M059J (cell line): ENCODE measurements at regions not wholly inside any gene's neighbourhood (a gene's known extent, or its start where the extent isn't known, plus 50 kb on each side); places are given as distances from the start of the nearest gene placed in this dataset.
"Not testable (repeated sequence)": the region's sequence is repeated elsewhere in the genome, so short reads cannot be mapped to it uniquely, and the experiment has no call there.

ENCODE experiments used
- DNase-seq: peaks from one replicate; pipeline ENCODE4 v3.0.0-alpha.2; 2012; ENCODE audit warnings: low read depth

DNA sequence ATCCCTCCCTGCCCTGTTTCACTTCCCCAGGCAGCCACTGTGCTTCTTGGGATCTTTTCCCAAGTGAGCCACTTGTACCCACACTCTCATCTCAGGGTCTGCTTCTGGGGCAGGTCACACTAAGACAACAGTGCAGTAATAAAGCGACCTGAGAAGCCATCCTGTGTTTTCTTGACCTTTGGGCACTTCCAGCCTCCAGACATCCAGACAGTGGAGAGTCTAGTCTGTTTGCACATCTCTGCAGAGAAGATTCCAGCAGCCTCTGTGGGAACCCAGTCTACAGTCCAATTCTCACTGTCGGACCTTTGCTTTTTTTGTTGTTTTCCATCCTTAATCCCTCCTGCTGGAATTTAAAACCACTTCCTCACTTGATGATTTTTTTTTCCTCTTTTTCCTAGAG, 50.3 kb upstream of the ATP6AP2 start:
- DNase-seq = no peak

DNA sequence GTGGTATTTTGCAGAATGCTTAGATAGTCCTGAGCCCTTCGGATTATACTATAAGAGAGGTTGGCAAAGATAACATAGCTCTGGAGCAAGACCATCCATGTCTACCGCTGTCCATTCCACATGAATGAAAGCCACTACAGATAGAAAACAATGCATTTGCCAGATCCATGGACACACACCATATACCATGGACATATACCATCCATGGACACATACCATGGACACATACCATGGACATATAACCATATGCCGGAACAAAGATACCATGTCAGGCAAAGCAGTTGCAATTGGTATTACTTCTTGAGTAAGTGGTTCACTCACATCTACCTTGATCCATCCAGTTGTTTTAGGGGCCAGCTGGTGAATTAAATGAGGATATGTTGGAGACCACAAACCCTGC, 53.2 kb upstream of the ATP6AP2 start:
- DNase-seq = no peak

DNA sequence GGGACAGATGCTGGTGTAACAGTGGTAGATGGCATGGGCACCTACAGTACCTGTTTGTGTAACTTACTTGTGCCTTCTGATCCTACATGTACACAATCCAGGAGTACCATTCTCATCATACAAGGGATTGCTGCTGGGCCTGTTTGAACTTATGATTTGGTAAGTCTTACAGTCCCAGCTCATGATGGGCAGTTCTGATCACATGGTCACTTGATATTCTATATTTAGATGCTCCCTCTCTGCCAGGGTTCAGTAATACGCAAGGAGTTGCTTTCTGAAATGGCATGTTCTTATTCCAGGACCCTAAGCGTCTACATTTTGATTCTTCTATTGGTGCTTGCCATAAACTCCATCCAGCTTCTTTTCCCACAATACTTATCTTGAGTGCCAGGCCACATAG, 54.4 kb upstream of the ATP6AP2 start:
- no peak for DNase-seq

DNA sequence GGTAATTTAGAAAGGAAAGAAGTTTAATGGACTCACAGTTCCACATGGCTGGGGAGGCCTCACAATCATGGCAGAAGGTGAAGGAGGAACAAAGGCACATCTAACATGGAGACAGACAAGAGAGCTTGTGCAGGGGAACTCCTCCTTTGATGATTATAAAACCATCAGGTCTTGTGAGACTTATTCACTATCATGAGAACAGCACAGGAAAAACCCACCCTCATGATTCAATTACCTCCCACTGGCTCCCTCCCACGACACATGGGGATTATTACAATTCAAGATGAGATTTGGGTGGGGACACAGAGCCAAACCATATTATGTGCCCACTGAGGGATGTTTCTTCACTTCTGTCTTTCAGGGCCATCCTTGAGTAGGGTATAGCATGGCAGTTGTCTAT, 54.9 kb upstream of the ATP6AP2 start:
- not testable (repeated sequence) for DNase-seq

DNA sequence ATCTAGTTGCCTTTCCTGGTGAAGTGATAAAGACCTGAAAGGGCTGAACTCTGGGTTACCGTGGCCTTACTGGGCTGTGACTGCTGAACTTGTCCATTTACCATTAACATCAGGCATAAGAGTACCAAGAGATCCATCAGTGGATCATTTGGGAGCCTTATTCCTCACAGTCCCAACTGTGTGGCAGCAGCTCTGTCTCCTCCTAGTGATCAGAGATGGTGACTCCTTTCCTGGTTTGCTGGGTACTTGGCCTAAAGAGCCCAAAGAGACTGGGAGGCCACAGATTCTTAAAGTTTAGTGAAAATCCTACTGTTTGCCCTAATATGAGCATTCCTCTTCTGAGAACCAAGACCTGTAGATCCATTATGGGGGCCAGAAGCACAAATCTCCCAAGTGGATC, 56.3 kb upstream of the ATP6AP2 start:
- no peak for DNase-seq

DNA sequence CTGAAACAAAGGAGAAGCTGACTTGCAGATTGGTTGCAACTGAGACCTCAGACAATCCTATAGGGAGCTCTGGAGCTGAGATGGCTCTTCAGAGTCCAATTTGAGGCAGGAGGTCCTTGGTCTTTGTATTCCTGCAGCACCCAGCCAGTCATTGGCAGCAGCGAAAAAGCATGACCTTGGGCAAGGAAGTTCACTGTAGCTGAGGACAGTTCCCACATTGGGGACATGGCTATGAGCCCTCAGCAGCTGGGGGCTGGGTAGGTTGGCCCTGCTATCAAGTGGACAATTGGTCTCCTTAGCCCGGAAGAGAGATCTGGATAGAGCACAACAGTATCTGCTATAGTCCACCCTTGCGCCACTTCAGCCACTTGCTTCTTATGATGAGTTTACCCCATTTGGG, 56.9 kb upstream of the ATP6AP2 start:
- DNase-seq = no peak

DNA sequence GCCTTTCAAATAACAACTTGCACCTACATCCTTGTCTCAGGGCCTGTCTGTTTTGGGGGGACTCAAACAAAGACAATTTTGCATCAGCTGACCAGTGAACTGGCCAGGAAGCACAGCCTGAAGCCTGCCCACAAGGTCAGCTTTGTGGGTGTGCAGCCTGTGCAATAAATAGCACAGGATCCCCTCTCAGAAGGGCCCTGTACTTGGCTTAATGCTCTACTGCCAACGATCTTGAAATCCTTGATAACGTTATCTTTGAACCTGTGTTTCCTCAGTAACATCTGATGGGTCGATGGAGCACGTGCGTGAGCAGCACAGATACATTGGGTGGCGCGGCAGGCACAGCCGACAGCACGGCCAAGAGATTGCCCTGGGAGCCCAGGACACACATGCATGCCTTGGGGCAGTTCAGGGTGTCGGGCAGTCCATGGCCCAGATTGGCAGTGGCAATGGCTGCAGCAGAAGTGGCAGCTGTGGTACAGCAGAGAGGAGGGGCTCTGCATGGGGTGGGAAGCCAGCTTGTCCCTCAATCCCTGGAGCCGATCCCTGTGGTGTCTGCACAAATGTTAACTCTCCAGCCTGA, 58.8 kb upstream of the ATP6AP2 start:
- no peak for DNase-seq

DNA sequence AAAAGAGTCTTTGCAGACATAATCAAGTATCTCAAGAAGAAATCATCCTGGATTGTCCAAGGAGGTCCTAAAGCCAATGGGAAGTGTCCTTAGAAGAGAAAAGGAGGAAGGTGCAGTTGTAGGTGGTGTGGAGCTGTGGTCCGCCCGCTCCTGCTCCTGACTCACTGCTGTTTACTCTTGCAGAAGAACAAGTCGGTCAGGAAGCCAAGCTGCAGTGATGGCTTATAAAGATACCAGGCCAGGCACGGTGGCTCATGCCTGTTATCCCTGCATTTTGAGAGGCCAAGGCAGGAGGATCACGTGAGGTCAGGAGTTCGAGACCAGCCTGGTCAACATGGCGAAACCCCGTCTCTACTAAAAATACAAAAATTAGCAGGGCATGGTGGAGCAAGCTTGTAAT, 66.4 kb upstream of the ATP6AP2 start:
- peak; percentile 31 for DNase-seq

DNA sequence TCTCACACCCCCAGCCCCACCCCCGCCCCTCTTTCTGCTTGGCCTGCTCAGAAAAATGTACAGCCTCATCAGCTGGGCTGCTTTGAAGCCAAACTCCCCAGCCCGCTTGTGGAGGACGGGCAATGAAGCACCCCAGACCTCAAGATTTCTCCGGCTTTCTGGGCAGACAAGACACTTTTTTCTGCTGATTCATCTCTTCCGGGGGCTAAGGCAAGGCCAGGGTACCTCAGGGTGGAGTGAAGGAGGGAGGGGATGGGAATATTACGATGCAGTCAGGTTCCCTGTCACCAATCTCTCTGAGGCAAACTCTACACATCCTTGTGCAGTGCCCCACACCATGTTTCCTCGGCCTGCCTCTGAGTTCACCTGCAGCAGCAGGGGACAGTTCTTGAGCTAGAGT, 66.9 kb upstream of the ATP6AP2 start:
- DNase-seq = no peak

DNA sequence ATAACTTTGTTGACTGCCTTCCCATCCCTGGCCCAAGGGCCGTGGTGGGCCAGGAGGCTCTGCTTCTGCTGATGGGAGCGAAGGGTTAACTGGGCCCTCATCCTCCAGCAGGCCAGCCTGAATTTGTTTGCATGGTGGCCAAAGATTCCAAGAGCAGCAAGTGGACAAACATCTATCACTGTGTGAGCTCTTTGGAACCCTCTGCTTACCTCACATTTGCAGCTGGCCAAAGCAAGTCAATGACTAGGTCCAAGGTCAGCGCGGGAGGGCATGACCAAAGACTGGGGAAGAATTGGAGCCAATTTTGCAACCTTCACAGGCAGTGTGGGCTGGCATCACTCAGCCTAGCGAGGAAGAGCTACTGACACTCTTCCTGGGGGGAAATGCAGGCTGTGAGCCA, 67.8 kb upstream of the ATP6AP2 start:
- DNase-seq = no peak

DNA sequence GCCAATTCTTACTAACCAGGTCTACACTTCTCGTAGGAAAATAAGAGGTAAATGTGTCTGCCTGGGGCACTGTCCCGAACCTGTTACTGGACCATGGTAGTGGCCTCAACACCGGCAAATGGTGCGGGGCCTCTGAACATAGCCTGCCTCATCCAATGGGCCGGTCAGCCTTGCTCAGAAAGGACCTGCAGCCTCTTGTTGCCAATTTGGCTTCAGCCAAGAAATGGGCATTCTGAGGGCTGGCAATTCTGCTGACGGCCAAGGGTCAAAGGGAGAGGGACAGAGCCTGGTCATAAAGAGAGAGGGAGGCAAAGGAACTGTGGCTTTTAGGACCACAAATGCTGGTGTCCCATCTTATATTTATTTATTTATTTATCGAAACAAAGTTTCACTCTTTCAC, 69.5 kb upstream of the ATP6AP2 start:
- DNase-seq = no peak

DNA sequence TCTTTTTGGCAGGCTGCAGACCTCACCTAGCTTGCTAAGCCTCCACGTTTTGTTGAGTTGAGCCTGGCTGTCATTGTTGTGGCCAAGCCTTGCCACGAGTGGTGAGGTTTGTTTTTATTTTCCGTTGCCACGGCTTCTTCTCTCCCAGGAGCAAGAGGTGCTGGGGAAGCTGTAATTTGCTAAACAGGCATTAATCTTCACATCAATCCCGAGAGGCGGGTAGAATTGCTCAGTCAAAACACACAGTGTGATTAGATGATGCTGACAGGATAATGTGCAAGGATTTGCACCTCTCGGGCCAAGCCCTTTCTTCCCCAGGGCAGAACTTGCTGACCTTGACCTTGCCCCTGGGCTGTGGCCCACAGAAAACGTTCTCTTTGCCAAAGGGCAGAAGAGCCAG, 72.2 kb upstream of the ATP6AP2 start:
- peak; percentile 47 for DNase-seq

DNA sequence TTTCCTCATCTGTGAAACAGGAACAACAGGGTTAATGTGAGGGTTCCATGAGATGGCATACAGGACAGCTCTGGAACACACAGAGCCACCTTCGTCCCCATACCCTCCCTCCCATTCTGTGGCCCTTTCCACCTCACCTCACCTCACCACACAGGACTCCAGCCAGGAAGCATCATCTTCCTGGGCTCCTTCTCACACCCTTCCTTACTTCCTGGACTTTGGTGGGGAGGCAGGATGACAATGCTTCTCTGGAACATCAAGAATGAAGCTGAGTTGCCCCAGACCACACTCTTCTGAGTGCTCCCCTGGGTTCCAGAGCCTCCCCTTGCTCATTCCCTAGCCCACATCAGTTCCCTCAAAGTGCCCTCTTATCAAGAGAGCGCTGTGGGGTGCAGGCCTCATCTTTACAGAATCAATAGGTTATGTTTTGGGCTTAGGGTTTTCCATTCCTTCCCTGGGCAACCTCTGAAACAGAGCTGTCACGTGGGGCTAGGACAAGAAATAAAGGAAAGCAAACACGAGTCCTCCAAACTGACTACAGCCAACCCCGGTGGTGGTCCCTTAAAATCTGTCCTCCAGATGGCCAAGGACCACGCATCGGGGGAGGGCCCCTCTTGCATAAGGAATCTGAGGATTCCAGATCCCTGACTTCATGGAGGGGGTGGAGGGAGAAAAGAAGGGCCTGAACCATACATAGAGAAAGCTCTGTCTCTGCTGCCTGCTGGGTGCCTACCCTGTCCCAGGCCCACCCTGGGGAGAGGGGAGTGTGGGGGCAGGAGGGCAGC, 74.4 kb upstream of the ATP6AP2 start:
- peak; percentile 26 for DNase-seq

DNA sequence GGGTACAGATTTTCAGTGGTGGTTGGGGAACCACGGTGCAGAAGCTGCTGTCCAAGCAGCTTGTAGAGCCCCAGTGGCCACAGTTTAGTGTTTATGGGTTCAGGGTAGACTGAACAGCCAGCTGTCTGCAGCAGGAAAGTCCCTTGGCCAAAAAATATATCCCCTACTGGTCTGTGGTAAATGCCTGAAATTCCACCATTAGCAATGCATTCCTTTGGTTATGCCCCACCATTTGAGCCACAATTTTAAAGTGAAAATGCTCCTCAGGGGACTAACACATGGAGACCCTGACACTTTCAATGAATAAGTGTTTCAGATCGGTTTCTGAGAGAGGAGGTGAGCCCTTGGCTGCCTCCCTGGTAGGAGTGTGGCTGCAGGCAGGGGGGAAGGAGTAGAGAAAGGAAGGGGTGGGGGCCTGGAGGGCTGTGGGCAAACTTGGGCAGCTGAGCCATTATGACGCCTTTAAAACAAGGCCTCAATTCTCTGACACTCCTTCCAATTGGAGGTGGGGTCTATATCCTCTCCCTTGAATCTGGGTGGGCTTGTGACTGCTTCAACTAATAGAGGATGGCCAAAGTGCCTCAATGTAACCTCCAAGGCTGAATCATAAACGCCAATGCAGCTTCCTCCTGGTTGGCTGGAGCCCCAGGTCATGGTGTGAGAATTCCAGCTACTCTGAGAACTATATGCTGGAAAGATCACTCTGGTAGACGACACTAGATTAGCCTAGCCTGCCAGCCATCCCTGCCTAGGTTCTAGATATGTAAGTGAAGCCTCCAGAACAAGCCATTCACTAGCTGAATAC, 75.8 kb upstream of the ATP6AP2 start:
- DNase-seq = peak; percentile 88

DNA sequence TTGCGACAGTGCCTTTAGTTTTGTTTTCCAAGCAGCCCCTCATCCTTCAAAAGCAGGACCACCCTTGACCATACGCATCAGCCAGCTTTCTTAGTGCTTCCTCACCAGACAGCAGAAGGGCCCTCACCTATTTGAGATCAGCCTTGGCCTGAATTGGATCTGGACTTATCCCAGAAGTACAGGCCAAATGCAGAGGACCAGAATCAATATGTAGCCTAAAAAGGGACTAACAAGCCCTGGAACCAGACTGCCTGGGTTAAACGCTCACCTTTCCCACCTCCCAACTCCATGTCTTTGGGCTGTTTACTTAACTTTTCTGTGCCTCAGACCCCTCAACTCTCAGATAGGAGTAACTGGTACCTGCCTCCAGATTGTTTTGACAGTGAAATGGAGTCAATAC, 77.7 kb upstream of the ATP6AP2 start:
- DNase-seq = no peak

DNA sequence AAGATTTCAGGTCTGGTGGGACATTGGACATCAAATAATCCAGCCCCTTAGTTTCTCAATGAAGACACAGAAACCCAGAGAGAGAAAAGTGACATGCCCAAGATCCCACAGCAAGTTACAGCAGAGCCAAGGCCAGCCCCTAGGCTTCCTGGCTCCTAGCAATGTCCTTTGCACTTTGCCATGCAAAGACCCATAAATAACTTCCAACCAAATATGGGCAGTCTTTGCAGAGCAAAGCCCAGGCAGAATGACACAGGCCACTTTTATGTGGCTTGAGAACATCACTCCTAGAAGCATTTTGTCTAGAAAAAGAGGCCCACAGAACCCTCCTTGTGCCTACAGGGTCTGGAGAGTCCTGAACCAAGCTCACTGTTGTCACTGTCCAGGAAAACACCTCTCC, 78.1 kb upstream of the ATP6AP2 start:
- no peak for DNase-seq

DNA sequence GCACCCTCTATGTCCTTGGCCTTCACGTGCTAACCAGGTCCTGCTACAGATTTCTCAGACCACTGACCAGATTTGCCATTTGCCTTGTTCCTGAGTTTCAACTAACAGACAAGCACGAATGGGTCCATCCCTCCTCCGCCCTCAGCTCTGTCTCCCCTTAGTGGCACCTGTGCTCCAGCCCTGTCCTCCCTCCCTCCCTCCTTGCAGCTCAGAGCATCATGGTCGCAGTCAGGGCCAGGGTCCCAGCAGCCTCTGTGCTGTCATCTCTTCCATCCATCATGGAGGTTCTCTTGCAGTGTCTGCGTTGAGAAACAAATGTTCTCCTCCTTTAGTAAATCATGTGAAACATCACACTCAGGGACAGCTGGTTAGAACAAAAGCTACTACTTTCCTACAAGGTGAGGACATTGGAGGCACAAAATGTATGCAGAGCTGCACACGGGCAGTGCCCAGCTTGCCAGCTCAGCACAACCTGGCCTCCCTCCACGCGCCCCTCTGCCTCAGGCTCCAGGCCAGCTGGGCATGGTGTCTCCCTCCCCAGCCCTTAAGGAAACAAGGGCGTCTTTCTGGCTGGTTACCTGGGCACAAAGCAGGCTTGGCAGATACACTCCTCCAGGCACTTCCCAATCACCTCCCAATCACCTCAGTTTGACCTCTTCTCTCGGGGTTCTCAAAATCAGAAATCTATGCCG, 79.5 kb upstream of the ATP6AP2 start:
- no peak for DNase-seq

DNA sequence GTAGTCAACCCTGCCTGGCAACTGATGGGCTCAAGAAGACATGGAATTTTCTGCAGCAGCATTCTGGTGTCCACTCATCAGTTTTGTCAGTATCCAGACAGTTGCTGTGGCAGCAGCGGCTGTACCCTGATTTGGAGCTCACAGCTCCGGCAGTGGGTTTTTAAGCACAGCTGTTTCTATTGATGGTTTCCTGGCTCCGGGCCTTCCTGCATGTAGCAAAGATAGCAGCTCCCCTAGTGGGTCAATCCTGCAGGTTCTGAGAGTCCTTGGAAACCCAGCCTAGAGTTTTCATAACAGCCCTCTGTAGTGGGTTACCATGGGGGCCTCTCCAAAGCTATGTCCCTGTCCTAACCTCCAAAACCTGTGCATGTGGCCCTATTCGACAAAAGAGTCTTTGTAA, 84.0 kb upstream of the ATP6AP2 start:
- no peak for DNase-seq

DNA sequence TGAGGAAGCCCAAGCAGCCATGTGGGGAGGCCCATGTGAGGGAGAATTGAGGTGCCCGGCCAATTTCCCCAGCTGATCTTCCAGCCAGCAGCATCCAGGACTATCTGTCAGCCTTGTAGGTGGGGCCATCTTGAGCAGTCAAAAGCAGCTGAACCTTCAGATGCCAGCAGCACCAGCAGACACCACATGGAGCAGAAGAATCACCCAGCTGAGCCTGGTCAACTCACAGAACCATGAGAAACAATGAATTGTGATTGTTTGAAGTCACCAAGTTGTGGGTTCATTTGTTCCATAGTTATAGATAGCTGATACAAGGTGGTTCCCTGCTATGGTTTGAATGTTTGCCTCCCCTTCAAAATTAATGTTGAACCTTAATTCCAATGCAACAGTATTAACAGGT, 85.1 kb upstream of the ATP6AP2 start:
- DNase-seq = no peak

DNA sequence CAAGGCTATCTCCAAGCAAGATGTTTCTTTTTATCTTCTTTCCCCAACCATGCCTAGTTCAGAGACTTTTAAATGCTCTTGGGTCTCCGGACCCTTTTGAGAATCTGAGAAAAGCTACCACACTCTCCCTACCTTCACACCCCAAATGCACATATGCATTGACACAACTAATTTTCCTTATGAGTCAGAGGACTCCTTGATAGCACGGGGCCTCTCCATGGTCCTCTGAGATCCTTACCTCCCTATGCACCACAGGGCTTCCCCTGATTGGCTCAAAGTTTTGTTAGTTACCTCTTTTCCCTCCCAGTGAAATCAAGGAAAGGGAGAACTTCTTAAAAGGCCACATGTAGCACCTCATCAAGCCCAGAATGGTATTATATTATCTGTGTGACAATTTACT, 86.8 kb upstream of the ATP6AP2 start:
- no peak for DNase-seq

DNA sequence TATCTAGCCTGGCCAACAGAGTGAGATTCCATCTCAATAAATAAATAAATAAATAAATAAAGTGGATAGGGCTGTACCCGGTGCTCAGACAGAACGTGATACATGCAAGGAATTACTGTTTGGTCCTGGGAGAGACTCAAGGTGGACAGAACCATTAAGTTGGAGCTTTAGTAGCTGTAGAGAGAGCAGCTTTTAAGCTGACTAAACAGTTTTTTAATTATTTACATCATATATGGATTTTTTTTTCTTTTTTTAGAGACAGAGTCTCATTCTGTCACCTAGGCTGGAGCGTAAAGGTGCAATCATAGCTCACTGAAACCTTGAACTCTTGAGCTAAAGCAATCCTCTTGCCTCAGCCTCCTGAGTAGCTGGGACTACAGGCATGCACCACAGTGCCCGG, 92.5 kb upstream of the ATP6AP2 start:
- no peak for DNase-seq

DNA sequence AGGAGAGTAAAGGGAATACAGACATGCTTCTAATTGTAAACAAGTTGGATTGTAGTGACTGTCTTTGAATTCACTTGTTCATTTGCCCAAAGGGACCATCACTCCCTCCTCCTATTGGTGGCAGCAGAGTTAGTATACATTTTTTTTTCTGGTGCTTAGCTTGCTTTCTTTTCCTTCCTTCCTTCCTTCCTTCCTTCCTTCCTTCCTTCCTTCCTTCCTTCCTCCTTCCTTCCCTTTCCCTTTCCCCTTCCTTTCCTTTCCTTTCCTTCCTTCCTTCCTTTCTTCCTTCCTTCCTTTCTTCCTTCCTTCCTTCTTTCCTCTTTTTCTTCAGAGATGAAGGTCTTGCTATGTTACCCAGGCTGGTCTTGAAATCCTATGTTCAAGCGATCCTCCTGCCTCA, 94.8 kb upstream of the ATP6AP2 start:
- DNase-seq = no peak
